ENCODE measurements at regions not wholly inside any gene's neighbourhood (a gene's known extent, or its start where the extent isn't known, plus 50 kb on each side); places are given as distances from the start of the nearest gene placed in this dataset.

DNA sequence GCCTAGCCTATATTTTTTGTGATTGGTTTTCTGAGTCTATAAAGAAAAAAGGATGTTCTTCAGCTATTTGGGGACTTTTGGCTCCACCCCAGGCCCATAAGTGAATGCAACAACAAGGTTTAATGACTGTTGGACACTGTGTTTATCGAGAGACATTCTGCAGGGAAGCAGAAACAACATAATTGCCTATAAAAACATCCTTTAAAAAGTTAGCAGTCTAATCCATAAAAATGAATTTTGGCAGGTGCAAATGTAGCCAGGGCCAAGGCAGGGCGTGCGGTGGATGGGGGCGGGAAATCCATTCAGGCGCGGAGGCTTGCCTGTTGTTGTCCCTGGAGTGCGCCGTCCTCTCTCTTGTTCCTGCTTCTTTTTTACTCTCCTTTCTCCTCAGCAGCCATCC lies 99.3 kb downstream of the PAX1 start:
- no peak for DNase-seq (ENCODE audit: low read depth)
- TF ChIP-seq, protein P1, sequence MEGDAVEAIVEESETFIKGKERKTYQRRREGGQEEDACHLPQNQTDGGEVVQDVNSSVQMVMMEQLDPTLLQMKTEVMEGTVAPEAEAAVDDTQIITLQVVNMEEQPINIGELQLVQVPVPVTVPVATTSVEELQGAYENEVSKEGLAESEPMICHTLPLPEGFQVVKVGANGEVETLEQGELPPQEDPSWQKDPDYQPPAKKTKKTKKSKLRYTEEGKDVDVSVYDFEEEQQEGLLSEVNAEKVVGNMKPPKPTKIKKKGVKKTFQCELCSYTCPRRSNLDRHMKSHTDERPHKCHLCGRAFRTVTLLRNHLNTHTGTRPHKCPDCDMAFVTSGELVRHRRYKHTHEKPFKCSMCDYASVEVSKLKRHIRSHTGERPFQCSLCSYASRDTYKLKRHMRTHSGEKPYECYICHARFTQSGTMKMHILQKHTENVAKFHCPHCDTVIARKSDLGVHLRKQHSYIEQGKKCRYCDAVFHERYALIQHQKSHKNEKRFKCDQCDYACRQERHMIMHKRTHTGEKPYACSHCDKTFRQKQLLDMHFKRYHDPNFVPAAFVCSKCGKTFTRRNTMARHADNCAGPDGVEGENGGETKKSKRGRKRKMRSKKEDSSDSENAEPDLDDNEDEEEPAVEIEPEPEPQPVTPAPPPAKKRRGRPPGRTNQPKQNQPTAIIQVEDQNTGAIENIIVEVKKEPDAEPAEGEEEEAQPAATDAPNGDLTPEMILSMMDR (IDR thresholded peaks at IDR 0.05; ENCODE audit: insufficient read depth, low read length) = no peak
- H3K4me3 ChIP-seq (ENCODE audit: low read depth, low read length) = no peak overlapping the region

DNA sequence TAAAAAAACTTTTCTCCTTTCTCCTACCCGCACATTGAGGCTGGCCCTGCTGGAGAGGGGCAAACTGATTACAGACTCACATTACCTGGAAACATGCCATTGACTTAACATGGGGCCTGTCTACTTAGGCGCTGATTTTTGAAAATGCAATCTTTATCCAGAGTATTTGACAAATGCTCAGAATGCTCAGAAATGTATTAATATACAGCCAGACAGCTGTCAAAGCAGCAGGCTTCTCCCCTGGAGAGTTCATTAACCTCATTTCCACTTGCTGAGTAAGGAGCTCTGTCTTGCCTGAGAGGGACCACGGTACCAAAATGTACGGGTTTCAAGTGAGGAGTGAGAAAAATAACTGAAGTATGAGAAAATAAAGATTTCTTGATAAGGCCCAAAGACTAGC lies 95.7 kb downstream of the PAX1 start:
- no peak overlapping the region for H3K4me3 ChIP-seq (ENCODE audit: low read depth, low read length)
- TF ChIP-seq, protein P1 (IDR thresholded peaks at IDR 0.05; ENCODE audit: insufficient read depth, low read length) = no peak
- DNase-seq (ENCODE audit: low read depth) = no peak

DNA sequence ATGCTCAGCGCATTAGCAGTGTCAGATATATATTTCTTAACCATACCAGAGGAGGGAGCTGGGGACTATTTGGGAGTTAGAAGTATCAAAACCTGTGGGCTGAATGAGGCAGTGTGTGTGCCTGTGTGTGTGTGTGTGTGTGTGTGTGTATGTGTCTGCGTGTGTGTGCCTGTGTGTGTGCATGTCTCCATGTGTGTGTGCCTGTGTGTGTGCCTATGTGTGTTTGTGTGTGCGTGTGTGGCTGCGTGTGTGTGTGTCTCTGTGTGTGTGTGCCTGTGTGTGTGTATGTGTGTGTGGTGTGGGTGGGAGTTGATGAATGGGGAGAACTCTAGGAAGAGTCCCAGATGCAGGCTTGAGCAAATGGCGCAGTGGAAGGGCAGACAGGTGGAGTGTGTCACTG lies 92.9 kb downstream of the PAX1 start:
- no peak for DNase-seq (ENCODE audit: low read depth)

DNA sequence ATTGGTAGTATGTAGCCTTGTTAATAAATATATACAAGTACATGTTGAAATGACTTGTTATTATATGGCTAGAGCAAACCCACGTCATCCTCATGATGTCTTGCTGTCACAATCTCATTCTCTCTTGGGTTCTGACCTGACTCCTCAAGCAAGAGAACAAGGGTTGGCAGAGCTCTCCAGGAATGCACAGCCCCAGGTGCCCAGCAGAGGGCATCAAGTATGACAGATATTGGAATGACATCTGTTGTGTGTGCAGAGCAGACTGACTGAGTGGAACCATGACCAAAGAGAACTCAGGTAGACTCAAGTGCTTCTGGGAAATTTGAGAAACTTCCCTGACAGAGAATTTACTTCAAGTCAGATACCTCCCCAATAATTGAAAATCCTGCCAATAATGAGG lies 90.6 kb downstream of the PAX1 start:
- TF ChIP-seq, protein P1 (IDR thresholded peaks at IDR 0.05; ENCODE audit: insufficient read depth, low read length) = no peak

More for the DNA sequence above, 92.9 kb downstream of the PAX1 start:
- TF ChIP-seq, protein P1 (IDR thresholded peaks at IDR 0.05; ENCODE audit: insufficient read depth, low read length) = no peak
- no peak overlapping the region for H3K4me3 ChIP-seq (ENCODE audit: low read depth, low read length)

DNA sequence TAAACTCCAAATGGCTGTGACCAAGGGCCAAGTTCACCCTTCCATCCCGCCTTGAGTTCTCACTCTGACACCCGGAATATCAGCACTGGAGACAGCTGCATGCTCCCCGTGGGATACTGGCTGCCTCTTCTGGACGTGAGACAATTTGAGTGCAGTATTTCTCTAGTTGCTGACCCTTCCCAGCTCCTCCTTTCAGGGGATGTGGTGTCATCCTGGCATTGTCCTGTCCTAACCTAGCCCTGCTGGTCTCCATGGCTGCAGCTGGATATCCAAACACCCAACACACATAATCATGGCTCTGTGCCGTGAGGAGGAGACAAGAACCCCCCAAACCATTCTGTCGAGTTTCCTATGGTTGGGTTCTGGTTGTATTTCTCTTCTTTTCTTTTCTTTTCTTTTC lies 82.6 kb downstream of the PAX1 start:
- no peak for DNase-seq (ENCODE audit: low read depth)
- TF ChIP-seq, protein P1 (IDR thresholded peaks at IDR 0.05; ENCODE audit: insufficient read depth, low read length) = no peak
- no peak overlapping the region for H3K4me3 ChIP-seq (ENCODE audit: low read depth, low read length)

More for the DNA sequence above, 90.6 kb downstream of the PAX1 start:
- DNase-seq (ENCODE audit: low read depth) = no peak
- no peak overlapping the region for H3K4me3 ChIP-seq (ENCODE audit: low read depth, low read length)

DNA sequence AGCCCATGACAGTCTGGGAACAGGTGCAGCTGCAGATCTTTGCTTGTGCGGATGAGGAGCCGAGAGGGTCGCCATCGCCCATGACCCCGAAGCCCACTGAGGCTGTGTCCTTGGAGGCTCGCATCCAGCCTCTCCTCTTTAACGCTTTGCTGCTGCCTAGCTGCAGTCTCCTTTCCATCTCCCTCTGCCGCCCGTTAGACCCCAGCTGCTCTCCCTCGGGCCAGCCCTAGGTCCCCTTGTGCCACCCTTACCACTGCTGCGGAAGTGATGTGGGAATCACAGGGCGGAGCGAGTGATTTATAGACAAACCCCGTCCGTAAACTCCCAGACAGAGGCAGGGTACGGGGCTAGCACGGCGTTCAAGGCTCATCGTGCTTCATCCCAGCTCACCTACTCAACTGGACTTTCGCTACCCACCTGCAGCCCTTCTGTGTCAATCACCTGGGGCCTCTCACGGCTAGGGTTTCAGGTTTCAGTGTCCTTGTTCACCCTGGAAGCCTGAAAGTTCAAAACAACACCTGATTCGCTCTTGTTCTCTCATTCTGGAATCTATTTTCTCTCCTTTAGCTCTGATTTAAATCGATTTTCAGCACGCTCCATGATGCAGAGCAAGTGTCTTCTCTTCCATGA lies 76.1 kb downstream of the PAX1 start:
- H3K4me3 ChIP-seq (ENCODE audit: low read depth, low read length) = no peak overlapping the region
- TF ChIP-seq, protein P1 (IDR thresholded peaks at IDR 0.05; ENCODE audit: insufficient read depth, low read length) = no peak
- DNase-seq (ENCODE audit: low read depth) = no peak

DNA sequence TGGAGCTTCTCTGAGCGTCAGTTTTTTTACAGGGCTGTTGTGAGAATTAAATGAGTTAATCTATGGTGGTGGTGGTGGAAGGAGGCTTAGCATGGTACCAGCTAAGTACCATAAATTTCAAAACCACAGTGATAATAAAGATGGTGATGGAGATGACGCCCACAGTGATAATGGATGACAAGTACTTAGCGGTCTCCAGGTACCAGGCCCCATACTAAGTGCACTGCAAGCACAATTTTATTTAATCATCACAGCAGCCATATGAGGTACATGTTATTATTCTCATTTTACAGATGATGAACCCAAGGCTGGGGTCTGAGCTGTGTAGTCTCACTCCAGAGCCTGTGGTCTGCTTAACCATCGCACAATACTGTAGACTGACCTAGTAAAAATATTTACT lies 75.1 kb downstream of the PAX1 start:
- no peak for DNase-seq (ENCODE audit: low read depth)
- no peak overlapping the region for H3K4me3 ChIP-seq (ENCODE audit: low read depth, low read length)
- TF ChIP-seq, protein P1 (IDR thresholded peaks at IDR 0.05; ENCODE audit: insufficient read depth, low read length) = no peak

Measured in fibroblast of the aortic adventitia (primary cell).